ENCODE measurements at regions not wholly inside any gene's neighbourhood (a gene's known extent, or its start where the extent isn't known, plus 50 kb on each side); places are given as distances from the start of the nearest gene placed in this dataset.

DNA sequence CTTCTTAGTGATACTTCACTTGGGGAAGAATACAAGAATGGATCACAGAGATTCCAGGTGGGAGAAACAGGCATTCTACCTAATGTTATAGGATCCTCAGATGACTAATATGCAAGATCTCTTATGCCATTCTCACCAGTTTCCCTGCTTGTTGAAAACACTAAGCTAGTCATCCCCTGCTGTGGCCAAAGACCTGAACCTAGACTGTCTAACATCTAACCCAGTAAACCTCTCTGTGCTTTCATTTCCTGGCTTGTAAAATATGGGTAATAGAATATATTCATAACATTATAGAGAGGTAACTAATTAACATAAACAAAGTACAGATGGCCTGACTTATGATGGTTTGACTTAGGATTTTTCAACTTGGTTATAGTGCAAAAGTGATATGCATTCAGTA lies 776.3 kb downstream of the TUSC7 start:
- no peak for DNase-seq

DNA sequence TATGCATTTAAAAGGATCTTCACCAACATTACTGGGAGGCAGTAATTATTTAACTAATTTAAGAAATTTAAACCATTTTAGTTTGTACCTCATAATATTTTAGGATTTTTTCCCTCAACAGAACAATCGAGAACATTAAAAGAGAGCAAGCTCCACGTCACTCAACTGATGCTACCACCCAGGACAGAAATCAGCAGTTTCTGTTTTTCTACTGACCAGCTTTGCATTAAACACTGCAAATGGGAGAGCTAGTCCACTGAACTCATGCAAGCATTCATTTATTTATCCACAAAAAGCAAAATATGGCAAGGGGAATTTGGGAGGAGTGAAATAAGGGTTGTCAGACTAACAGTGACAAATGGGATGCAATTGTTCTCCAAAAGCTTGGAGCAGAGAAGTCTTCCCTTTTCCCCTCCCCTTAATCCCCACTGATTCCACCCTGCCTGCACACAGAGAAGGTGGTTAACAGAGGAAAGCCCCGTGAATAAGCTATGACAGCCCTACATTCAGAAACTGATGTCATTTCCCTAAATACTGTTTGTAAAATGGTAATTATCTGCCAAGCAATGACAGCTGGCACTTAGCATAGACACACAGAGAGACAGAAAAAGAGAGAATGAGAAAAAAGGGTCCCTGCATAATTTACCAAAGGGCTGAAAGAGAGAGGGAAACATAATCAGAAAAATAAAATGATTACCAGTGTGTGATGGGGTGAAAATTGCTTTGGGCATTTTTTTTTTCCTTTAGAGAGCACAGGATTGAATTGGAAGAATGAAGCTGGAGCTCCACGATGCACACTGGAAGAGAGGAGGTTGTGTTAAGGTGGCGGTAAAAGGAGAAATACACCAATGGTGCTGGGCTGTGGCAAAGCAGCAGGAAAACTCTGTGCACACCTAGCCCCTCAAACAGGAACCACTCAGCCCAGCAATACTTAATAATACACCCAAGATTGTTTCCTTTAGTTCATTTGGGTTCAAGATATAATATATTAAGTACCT lies 777.4 kb downstream of the TUSC7 start:
- DNase-seq, result no peak

DNA sequence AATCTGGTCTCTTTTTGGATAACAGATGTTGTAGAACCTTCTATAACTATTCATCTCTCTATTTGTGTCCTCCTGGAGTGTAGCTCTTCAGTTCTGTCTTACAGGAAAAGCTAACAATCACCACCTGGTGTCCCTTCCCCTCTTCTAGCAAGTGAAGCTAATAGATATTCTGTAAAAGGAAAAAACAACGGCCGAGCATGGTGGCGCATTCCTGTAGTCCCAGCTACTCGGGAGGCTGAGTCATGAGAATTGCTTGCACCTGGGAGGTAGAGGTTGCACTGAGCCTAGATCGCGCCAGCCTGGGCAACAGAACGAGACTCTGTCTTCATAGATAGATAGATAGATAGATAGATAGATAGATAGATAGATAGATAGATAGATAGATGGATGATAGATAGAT lies 779.4 kb downstream of the TUSC7 start:
- DNase-seq, result no peak

DNA sequence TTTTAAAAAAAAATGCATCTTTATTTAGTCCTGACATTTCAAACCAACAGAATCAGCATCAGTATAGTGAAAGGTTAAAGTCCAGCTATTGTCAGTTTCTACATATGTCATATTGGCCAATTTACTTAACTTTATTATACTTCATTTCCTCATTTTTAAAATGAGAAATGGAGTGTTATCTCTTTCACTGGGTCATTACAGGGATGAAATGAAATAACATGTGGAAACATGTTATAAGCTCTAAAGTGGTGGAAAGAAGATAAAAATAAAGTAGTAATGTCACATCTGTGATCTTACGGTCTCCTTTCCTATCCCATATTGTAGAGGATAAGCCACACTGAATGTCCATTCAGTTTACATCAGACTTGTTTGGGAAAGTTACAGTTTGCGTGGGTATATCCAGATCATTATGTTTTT lies 780.1 kb downstream of the TUSC7 start:
- DNase-seq, result no peak

DNA sequence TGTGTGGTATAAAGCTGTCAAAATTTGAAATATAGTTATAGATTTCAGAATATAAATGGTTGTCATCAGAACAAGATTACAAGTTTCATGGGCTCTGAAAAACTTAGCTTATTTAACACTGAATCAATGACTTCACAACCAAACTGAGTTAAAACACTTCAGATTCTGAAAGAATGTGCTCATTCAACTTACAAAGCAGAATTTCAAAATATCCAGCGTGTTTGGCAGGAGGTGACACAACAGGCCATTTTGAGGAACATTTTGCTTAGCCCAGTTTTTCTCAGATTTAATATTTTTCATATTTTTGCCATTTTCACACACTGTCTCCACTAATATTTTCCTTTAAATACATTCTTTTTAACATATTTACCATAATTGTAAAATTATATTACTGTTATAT lies 781.1 kb downstream of the TUSC7 start:
- no peak for DNase-seq

DNA sequence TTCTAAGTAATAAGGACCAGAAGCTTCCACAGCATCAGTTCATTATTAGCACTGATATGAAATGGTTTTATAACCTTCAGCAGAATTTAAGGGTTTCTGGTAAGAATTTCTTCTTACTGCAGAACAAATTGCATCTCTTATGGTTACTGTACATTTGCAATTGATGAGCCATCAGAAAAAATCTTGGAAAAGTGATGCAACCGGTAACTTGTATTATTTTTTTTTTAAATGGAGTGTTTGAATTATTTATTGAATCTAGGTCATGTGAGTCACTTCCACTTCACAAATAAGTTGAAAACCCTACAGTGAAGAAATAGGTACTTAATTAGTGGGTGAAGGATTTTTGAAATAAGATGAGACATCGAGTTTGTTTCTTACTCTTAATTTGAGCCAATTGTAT lies 786.0 kb downstream of the TUSC7 start:
- no peak for DNase-seq

DNA sequence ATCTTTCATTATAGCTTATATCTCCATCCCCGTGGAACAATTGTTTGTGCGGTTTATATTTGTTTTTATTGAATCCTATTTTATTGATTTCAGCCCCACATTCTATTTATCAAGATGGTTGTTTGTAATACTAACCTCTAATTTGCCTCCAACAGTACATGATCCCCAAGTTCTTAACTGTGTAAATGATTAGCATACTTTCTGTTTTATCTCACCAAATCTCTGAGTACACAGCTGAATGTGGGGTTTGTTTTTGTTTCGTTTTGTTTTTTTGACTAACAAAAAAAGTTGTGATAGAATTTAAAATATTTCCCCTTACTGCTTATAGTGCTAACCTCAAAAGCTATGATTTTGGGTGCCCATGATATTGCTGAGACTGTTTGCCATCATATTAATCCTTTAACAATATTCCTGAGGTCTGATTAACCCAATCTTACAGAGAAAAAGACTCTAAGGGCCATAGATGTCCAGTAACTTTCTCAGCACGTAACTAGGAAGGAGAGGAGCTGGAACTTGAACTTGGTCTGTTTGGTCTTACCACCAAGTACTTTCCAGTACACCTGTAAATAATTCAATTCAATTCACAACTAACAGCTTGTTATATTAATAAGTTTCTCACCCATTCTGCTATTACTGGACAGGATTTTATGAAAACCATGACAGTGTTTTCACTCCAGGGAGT lies 789.8 kb downstream of the TUSC7 start:
- no peak for DNase-seq

DNA sequence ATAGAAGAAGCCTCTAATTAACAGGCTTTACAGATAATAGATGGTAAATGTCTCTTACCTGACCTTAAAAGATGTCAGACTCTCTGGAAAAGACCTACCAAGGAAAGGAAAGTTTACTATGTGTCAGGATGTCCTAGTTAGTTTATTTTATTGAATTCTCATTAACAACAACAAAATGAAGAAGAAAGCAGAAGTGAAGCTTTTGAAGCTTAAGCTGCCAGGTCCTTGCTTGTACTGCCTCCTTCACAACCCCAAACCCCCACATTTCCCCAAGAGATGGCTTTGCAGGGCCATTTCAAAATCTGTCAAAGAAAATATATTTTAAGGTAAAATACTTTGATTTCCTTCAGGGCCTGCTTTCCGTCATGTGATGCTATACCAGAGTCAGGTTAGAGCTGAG lies 798.4 kb downstream of the TUSC7 start:
- DNase-seq, result no peak

DNA sequence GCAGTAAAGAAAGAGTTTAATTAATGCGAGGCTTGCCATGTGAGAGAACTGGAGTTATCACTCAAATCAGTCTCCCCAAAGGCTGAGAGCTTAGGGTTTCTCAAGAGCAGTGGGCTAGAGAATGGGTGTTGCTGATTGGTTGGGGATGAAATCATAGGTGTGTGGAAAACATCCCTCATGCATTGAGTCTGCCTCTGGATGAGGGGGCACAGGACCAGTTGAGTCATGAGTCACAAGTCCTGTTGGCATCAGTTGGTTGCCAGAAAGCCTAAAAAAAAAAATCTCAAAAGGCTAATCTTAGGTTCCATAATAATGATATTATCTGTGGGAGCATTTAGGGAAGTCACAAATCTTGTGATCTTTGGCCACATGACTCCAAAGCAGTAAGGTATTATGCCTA lies 800.3 kb downstream of the TUSC7 start:
- DNase-seq, result no peak

DNA sequence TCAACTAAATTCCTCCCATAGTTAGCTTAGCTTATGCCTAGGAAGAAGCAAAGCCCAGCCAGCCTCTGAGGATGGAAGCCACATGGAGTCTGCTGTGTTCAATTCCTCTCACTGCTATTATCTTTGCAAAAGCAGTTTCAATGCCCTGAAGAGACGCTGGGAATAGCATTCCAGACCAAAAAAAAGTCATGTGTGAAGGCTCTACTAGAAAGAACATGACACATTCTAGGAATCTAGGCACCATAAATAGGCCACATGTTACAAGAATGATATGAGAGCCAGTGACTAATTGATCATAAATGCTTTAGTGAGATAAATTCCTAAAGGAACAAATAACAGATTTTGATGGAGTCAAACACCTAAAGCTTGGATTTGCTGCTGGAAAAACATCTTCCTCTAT lies 800.8 kb downstream of the TUSC7 start:
- no peak for DNase-seq

DNA sequence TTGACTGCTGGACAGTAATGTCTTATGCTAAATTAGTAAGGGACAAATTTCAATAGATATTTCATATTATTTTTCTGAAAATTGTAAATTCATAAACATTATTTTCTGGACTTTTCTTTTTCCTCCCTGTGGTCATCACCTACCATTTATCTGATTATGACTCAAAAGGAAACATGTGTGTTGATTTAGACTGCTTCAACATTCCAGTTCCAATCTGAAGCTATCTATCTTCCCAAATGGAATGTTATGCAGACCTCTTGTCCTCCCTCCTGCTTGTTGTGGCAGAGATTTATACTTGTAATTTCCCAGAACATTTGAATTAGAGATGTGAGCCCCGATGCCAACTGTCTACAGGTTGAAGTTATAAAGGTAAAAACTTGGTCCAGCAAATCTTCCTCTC lies 803.4 kb downstream of the TUSC7 start:
- no peak for DNase-seq

DNA sequence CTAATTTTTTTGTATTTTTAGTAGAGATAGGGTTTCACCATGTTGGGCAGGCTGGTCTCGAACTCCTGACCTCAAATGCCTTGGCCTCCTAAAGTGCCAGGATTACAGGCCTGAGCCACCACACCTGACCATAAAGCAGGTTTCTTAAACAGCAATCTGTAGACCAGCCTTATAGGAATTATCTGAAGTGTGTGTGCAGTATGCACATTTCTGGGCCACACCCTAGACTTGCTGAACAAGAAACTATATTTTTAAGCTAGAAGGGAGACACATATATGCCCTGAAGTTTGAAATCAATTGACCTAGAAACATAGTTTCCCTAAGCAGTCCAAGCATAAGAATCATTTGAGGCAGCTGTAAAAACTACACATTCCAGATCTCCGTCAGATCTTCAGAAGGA lies 805.7 kb downstream of the TUSC7 start:
- no peak for DNase-seq

DNA sequence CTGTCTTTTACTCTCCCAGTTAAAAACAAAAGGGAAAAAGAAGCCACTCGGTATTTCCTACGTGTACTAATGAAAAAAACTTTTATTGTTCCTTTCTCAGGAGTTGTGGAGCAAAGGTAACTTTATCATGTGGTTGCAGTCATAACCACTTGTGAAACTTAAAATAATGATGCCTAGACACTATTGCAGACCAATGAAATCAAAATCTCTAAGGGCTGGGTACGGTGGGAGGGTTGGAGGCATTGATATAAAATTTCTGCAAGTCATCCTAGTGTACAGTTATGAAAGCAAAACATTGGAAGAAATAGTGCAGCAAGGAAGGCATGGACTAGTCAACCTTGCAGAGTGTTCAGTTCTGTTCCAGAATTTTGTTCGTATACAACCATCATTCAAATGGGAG lies 808.8 kb downstream of the TUSC7 start:
- DNase-seq, result no peak

DNA sequence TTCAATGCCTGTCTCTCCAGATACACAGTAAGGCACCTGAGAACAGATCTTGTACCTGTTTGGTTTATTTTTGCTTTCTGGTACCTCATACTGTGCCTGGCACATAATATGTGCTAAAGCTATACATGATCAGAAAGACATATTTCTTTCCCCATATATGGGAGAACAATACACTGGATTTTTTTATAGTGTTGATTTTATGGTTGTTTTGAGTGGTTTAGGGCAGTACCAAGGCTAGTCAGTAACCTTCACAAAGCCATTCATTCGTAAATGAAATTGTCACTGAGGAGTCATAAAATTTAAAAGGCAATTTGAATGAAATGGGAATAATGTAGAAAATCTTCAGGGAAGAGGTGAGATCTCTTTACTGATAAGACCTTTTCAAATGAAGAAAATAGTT lies 810.2 kb downstream of the TUSC7 start:
- DNase-seq, result no peak

DNA sequence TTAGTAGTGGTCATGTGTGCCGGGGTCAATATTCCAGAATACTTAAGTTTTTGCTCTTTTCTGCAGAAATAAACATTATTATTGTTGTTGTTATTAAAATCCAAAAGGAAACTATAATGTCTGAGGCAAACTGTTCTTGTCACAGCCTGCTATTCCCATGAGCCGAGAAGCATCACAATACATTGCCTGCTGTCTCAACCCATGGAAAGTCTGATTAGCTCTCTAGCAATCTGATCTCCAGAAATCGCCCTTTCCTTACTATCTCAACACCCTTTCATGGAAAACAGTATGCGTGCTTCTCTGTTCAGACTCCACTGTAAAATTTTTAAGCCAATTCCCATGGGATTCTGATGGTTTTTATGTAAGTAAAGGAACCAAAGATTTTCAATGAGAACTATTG lies 811.0 kb downstream of the TUSC7 start:
- DNase-seq, result no peak

DNA sequence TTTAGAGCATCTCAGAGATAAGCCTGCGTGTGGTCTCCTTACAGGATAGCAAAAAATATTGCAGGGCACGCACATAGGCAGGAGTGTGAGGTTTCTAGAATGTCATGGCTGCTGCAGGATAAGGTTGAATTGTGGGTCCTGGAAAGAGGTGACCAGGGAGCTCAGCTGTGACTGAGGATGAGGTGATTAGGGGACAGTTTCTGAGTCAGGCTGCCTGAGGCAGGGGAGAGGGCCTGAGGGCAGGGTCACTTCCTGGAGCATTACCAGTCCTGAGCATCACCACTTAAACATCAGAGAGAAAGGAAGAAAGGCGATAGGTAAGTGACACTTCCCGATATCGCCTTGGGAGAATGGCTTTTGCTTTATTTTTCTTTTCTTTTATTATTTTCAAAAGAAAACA lies 813.8 kb downstream of the TUSC7 start:
- DNase-seq, result no peak

DNA sequence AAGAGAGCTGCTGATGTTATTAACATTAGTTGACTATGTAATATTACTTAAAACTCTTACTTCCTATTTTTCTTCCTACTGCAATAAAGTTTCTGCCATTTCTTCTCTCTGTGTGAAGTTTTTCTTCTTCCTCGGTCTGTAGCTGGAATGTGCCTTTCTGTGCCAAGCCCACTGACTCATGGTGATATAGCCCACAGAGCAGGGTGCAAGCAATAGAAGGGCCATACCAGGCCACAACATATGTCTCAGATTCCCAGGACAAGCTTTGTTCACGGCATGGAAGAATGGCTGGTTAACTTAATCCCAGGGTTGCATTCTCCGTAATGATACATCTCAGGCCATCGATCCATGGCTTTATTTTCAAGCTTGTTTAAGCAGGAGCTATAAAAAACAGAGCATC lies 815.3 kb downstream of the TUSC7 start:
- no peak for DNase-seq

DNA sequence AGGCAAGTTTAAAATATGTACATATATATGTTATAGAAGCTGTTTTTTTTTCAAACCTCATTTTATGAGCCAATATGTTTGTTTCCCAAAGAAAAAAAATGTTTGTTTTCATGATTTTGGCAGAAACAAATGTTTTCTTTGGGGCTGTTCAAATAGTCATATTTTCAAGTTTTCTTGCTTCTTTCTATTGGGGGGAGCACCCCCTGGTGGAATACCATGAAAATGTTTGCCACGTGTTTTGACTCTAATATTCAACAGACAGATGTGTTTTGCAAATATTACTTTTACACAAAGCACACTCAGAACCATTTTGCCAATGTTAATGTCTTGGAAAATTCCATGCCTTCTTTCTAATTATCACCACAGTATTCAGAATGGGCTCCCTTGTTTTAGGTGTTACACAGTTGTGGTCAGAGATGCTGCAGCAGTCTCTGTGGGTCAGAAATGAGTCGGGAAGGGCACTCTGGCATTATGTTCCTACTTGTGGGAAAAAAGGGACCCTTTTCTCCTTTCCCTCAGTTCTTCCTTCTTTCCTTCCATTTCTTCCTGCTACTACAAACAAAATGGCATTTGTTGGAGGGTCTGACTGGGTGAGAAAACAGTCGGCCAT lies 817.0 kb downstream of the TUSC7 start:
- no peak for DNase-seq

DNA sequence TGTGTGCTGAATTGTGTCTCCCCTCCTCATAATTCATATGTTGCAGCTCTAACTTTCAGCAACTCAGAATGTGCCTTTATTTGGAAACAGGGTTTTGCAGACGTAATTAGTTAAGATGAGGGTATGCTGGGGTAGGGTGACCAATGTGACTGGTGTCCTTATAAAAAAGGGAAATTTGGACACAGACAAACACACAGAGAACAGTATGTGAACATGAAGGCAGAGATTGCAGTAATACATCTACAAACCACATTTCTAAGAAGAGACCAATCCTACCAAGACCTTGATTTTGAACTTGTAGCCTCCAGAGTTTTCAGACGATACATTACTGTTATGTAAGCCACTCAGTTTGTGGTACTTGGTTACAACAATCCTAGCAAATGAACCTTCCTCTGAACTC lies 817.8 kb downstream of the TUSC7 start:
- no peak for DNase-seq

DNA sequence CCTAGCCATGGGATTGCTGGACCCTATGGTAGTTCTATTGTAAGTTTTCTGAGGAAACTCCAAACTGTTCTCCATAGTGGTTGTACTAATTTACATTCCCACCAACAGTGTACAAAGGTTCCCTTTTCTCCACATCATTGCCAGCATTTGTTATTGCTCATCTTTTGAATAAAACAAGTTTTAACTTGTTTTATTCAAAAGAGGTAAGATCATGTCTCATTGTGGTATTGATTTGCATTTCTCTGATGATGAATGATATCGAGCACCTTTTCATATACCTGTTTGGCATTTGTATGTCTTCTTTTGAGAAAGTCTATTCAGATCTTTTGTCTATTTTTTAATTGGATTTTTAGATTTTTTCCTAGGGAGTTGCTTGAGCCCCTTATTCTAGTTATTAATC lies 819.1 kb downstream of the TUSC7 start:
- no peak for DNase-seq

DNA sequence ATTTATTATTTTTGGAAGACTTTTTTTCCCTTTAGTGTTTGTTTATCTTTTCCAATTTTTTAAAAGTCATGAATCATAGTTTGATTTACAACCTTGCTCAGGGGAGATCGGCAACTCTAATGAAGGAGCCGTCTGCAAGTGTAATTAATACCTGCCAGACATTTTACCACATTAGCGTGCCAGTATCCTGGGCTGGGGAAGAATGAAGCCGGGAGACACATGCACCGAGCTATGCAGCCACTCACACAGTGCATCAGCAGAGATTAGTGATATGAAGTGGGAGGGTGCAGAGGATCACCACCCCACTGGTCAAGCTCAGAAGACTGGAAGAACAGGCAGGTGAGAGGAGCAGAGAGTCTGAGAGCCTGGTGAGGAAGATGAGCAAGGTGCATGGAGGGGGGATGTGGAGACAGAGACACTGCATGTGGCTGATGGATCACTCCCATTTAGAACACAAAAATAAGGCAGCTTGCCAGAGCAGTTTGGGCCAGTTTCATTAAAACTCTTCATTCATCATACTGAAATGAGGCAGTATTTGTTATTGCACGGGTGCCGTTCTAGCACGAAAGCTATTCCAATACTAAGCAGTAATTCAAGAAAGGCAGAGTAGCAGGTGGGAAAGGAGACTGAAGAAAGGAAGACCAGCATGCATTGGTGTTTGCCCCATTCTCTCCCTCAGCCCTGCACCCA lies 821.6 kb downstream of the TUSC7 start:
- DNase-seq, result no peak

DNA sequence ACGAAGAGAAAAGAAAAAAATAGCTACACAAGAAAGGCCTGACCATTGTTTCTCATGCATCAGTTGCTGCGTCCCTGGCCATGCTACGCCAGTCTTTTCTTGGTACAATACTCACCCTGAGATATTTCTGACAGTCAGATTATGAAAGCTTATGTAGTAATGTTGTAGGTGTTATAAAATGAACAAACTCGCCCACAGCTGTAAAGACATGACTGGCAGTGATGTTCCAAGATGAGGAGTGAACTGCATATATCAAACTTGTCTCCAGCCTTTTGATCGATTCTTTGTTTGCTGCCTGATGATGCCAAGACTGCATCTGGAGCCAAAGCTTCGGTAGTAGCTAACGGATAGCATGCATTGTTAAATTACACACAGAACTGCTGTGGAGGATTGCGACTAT lies 822.7 kb downstream of the TUSC7 start:
- DNase-seq, result no peak

DNA sequence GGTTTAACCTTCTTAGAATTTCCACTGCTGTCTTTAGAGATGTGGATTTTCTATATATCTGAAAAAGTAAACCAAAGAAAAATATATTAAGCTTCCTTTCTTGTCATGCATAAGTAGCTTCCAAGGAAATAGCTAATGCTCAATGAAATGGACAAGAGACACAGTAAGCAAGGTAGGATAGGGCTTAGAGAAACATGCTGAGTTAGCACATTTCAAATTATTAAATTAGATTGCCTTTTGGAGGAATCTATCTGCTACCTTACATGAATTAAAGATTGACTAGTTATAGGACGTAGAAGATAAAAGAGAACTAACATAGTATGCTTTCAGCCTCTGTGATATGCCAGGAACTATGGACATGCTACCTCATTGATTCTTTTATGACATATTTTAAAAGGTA lies 824.6 kb downstream of the TUSC7 start:
- DNase-seq, result no peak

Data from stimulated activated CD4-positive, alpha-beta T cell treated with anti-CD3 and anti-CD28 coated beads, Interleukin-1b, Interleukin-23, amount 100 ng/mL, for 48 hours (primary cell).